ENCODE measurements at regions not wholly inside any gene's neighbourhood (a gene's known extent, or its start where the extent isn't known, plus 50 kb on each side); places are given as distances from the start of the nearest gene placed in this dataset.
"Not testable (repeated sequence)": the region's sequence is repeated elsewhere in the genome, so short reads cannot be mapped to it uniquely, and the experiment has no call there.

- peak; percentile 20 for DNase-seq
Observed at GRCh38 chr1:200279810-200280411, 129.9 kb downstream of the ZNF281 start.

- no peak for DNase-seq
Observed at GRCh38 chr1:200275816-200276453, 133.9 kb downstream of the ZNF281 start.

DNA sequence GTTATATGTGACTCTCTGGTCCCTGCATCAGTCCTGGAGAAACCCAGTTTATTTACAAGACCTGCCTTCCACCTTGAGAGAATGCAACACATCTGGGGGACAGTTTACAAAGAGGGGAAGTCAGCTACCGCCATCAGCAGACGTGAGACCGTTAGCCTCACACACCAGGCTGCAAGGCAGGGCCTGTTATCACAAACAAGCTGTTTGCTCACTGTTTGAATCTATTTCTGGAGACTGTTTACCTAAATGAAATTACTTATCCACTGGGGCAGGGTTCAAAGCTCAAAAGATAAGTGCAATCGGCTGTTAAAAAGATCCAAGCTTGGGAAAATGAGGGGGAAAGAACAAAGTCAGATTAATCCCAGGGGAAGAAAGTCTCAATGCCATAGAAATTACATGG, 134.4 kb downstream of the ZNF281 start:
- DNase-seq = no peak

DNA sequence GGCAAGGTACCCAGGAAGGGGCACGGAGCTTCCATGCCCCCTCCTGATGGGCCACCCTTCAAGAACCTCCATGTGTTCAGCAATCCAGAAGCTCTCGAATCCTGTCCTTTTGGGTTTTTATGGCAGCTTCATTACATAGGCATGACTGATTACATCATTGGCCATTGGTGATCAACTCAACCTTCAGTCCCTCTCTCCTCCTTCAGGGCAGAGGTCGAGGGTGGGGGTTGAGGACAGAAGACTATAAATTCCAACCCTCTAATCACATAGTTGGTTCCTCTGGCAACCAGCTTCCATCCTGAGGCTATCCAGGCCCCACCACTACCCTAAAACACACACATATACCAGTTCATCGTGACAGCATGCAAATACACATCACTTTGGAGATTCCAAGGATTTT, 135.7 kb downstream of the ZNF281 start:
- DNase-seq = no peak

GRCh38 chr1:200272481-200273068, 137.3 kb downstream of the ZNF281 start:
- no peak for DNase-seq

GRCh38 chr1:200269256-200269655, 140.6 kb downstream of the ZNF281 start:
- no peak for DNase-seq

- no peak for DNase-seq
Observed at GRCh38 chr1:200267937-200268336, 141.9 kb downstream of the ZNF281 start.

DNA sequence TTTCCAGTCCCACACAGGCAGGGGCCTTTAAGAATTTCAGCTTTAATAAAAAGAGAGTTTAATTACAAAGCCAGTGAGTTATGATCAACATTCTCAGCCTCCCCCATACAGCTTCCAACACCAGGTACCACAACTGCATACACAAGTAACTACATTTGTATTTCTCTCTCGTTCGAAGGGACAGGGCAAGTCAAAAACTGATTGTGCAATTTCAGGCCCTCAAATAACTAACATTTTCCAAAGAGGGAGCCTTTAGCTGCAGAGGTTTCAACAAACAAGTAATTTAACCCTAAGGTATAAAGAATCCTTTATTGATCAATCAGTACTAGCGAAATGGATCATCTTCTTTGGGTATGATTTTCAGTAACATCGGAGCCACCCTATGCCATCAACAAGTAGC, 142.4 kb downstream of the ZNF281 start:
- no peak for DNase-seq

- no peak for DNase-seq
Observed at GRCh38 chr1:200266871-200267270, 143.0 kb downstream of the ZNF281 start.

GRCh38 chr1:200265881-200266280, 144.0 kb downstream of the ZNF281 start:
- no peak for DNase-seq

GRCh38 chr1:200265104-200265503, 144.7 kb downstream of the ZNF281 start:
- DNase-seq = no peak

- no peak for DNase-seq
Observed at GRCh38 chr1:200263203-200263602, 146.6 kb downstream of the ZNF281 start.

- no peak for DNase-seq
Observed at GRCh38 chr1:200262326-200262965, 147.4 kb downstream of the ZNF281 start.

DNA sequence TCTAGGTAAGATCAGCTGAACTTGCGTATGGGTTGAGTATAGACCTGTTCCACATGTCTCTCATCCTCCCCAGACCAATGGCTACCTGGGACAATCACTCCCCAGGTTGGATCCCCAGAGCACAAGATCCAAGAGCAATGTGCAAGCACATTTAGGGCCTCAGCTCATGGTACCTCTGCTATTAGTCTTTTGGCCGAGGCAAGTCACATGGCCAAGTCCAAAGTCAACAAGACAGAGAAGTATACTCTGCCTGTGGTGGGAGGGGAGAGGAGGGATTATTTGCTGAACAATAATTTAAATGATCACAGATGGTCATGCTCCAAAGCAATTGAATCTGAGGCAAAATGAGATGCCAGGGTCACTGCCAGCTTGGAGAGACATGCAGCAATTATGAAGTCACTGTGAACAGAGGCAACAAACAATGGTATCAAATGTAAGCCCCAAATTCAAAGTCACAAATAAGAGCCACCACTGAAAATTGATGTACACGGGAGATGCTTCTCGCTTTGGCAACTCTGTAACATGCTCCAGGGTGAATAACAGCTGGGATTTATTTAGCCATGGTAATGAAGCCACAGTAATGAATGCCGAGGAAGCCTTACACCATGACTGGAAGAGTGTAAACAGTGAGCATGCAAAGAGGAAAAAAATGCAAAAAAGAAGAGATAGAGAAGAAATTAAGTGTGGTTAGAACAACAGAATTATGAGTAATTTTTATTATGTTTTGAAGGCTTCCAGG, 149.1 kb downstream of the ZNF281 start:
- DNase-seq = no peak

DNA sequence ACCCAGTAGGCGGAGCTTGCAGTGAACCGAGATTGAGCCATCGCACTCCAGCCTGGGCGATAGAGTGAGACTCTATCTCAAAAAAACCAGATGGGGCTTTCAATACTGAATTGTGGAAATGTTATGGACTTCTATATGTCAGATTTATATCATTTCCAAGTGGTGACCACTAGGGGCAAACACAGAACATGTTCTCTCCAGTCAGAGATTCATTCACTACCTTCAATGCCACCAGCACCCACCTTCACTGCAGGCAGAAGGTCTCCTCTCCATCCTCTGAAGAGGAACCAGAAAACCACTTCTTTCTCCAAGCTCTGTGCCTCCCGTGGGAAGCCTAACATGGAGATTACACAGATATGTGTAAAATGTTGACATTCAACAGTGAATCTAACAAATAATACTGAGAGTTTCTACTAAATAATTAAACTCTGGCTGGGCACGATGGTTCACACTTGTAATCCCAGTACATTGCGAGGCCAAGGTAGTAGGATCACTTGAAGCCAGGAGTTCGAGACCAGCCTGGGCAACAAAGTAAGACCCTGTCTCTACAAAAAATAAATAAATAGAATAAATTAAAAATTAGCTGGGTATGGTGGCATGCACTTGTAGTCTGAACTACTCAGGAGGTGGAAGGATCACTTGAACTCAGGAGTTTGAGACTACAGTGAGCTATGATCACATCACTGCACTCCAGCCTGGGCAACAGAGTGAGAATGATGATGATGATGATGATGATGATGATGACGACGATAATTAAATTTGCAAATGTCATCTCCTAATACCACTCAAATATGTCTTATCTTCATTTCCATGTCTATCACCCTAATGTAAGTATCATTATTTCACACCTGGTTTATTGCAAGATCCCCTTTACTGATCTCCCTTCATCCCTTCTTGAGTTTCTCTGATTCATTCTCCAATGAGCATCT, 151.1 kb downstream of the ZNF281 start:
- no peak for DNase-seq

DNA sequence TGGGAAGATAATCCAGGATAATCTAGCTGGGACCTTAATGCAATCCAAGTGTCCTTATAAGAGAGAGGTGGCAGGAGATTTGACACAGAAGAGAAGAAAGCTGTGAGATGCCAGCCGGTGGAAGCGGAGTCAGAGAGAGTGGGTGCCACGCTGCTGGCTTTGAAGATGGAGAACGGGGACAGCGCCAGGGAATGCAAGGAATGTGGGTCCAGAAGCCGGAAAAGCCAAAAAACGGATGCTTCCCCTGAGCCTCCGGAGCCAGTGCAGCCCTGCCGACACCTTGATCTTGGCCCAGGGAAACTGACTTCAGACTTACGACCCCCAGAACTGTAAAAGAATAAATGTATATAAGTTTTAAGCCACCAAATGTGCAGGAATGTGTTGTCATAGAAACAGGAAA, 152.6 kb downstream of the ZNF281 start:
- DNase-seq = no peak

DNA sequence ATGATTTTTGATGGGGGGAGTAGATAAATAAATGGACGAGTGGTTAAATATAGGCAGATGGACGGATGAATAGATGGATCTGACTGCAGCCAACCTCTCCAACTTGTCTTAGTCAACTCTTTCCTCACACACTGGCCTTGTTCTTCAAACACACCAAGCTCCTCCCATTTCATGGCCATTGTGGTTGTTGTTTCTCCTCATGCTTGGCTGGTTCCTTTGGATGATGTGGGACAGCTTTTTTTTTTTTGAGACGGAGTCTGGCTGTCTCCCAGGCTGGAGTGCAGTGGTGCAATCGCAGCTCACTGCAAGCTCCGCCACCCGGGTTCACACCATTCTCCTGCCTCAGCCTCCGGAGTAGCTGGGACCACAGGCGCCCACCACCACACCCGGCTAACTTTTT, 155.2 kb downstream of the ZNF281 start:
- not testable (repeated sequence) for DNase-seq

GRCh38 chr1:200253774-200254495, 155.9 kb downstream of the ZNF281 start:
- DNase-seq = no peak

DNA sequence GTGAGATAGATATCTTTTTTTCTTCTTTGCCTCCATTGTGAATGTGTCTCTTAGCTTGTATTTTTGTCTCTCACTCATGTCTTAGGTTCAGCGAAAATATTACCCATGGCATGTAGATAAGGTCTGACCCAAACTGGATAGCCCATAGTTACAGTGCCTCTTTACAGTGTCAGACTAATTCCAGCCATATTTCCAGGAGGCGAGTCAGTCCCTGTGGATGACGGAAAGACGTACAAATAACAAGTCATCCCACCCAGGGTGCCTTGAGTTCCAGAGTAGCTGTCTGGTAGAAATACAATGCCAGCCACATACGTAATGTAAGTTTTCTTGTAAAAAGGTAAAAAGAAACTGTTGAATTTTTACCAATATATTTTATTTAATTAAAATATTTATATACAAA, 157.3 kb downstream of the ZNF281 start:
- no peak for DNase-seq

- no peak for DNase-seq
Observed at GRCh38 chr1:200250469-200250868, 159.4 kb downstream of the ZNF281 start.

GRCh38 chr1:200248541-200248940, 161.3 kb downstream of the ZNF281 start:
- DNase-seq = no peak

DNA sequence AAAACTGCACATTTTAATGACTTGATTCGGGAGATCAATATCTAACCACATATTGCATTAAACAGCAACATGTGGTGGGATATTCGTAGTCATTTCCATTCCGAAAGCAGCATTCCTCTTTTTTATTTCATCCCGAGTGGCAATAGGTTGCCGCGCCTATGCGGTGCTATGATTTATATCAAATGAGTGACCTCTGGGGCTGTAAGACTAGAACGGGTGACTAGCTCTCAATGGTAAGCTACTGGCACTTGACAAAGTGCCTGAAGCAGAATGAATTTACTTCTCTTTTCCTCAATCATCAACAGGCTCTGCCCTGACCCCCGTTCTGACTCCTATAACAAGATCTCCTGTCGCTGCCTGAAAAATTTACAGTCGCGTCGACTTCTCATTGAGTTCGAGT, 162.3 kb downstream of the ZNF281 start:
- no peak for DNase-seq
